ENCODE measurements at regions not wholly inside any gene's neighbourhood (a gene's known extent, or its start where the extent isn't known, plus 50 kb on each side); places are given as distances from the start of the nearest gene placed in this dataset.

DNA sequence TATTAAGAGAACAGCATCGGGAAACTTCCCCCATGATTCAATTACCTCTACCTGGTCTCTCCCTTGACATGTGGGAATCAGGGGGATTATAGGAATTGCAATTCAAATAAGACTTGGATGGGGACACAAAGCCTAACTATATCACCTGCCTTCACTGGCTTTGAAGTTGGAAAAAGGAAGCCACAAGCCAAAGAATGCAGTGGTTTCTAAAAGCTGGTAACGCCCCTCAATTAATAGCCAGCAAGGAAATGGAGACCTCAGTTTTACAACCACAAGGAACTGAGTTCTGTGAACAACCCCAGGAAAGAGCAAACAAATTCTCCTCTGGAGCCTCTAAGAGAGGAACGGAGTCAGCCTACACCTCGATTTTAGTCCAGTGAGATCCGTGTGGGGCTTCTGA is 244.1 kb downstream of the TFAP2A start:
- whole genome bisulfite sequencing, 5 donors, result 67 to 81% (median 70%) methylated on average over 5 of the region's 5 CpGs
- peaks cover 0 to 12% (median 0%) of the 10 kb centered on the region in 8 donors for H3K9me3 ChIP-seq
- H3K4me1 ChIP-seq, result no peaks in the 10 kb centered on the region
- no peak overlapping the region for H3K27ac ChIP-seq
- intact Hi-C loops (cut with DNase I; ENCODE audit: low total_unique reads), result no loop called here
- DNase-seq, result no peak
- H3K27me3 ChIP-seq (replicated peaks in 1 of 7), result no peaks in the 10 kb centered on the region
- H3K36me3 ChIP-seq, result no peaks in the 10 kb centered on the region
- TF ChIP-seq CTCF (IDR thresholded peaks at IDR 0.05 in 8 of 11, conservative IDR thresholded peaks at IDR 0.05 in 3 of 11), result no peak
- no peak for TF ChIP-seq POLR2AphosphoS5 (IDR thresholded peaks at IDR 0.05)
- no peak for TF ChIP-seq POLR2A (IDR thresholded peaks at IDR 0.05)
- H3K4me3 ChIP-seq, result no peak overlapping the region

DNA sequence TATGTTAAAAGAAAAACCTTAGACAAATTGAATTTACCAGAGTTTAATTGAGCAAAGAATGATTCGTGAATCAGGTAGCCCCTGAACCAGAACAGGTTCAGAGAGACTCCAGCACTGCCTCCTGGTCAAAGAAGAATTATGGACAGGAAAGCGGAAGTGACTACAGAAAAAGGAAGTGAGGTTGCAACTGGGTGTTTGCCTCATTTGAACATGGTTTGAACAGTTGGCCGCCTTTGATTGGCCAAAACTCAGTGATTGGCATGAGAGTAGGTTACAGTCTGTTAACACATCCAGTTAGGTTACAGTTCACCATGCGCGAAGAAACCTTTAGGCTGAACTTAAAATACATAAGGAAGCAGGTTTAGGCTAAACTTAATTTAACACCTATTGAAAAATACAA is 248.8 kb downstream of the TFAP2A start:
- no peak overlapping the region for H3K27ac ChIP-seq
- 80 to 90% (median 83%) methylated on average over 5 of the region's 5 CpGs for WGBS, 5 donors
- H3K4me1 ChIP-seq, result no peaks in the 10 kb centered on the region
- H3K4me3 ChIP-seq, result no peak overlapping the region
- peaks cover 0 to 2% (median 0%) of the 10 kb centered on the region in 8 donors for H3K9me3 ChIP-seq
- no peak for TF ChIP-seq POLR2A (IDR thresholded peaks at IDR 0.05)
- TF ChIP-seq POLR2AphosphoS5 (IDR thresholded peaks at IDR 0.05), result no peak
- TF ChIP-seq CTCF (IDR thresholded peaks at IDR 0.05 in 8 of 11, conservative IDR thresholded peaks at IDR 0.05 in 3 of 11), result no peak
- no peaks in the 10 kb centered on the region for H3K27me3 ChIP-seq (replicated peaks in 1 of 7)
- intact Hi-C loops (cut with DNase I; ENCODE audit: low total_unique reads), result no loop called here
- H3K36me3 ChIP-seq, result no peaks in the 10 kb centered on the region
- no peak for DNase-seq

DNA sequence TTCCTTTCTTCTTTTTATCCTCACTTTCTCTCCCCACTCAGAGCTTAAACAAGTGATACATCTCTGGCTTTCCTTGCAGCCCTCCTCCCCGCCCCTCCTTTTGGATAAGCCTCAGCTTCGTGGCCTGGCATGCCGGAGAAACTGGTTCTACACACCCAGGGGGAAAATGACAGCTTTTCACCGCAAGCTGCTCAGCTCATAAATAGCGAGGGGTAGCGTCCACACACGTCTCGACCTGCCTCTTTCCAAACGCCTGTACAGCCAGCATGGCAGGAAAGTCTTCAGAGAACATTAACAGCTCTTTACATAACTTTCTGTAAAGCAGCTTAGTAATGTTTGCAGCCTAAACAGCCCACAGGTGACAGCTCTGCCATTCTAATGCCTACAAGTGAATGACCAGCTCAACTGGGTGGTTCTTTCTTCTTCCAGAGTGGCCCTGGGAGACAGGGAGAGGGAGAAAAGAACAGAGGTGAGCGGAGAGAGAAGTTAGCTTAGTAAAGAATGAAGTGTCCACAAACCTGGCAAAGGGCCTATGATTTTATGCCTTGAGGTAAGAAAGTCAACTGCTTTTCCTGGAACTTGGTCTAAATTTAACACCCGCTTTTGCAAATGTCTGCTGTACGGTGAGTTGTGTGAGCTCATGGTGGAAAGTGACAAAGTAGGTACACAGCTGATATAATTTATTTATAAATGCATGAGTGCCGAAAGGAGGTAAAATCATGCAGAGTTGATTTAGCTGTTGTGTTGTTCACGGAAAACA is 251.5 kb downstream of the TFAP2A start:
- H3K27ac ChIP-seq, result no peak overlapping the region
- peaks cover 0 to 6% (median 0%) of the 10 kb centered on the region in 8 donors for H3K9me3 ChIP-seq
- DNase-seq, result no peak
- H3K4me3 ChIP-seq, result no peak overlapping the region
- no peaks in the 10 kb centered on the region for H3K27me3 ChIP-seq (replicated peaks in 1 of 7)
- H3K4me1 ChIP-seq, result no peaks in the 10 kb centered on the region
- no peak for TF ChIP-seq CTCF (IDR thresholded peaks at IDR 0.05 in 8 of 11, conservative IDR thresholded peaks at IDR 0.05 in 3 of 11)
- TF ChIP-seq POLR2AphosphoS5 (IDR thresholded peaks at IDR 0.05), result no peak
- TF ChIP-seq POLR2A (IDR thresholded peaks at IDR 0.05), result no peak
- H3K36me3 ChIP-seq, result no peaks in the 10 kb centered on the region
- intact Hi-C loops (cut with DNase I; ENCODE audit: low total_unique reads), result no loop called here
- 68 to 77% (median 74%) methylated on average over 14 of the region's 14 CpGs for WGBS, 5 donors

- H3K4me1 ChIP-seq, result no peaks in the 10 kb centered on the region
- H3K9me3 ChIP-seq, result peaks cover 0 to 19% (median 3%) of the 10 kb centered on the region in 8 donors
- intact Hi-C loops (cut with DNase I; ENCODE audit: low total_unique reads), result no loop called here
- DNase-seq, result no peak
- no peaks in the 10 kb centered on the region for H3K27me3 ChIP-seq (replicated peaks in 1 of 7)
- WGBS, 5 donors, result 86 to 95% (median 89%) methylated on average over 4 of the region's 4 CpGs
- no peak overlapping the region for H3K4me3 ChIP-seq
- no peak for TF ChIP-seq POLR2A (IDR thresholded peaks at IDR 0.05)
- TF ChIP-seq CTCF (IDR thresholded peaks at IDR 0.05 in 8 of 11, conservative IDR thresholded peaks at IDR 0.05 in 3 of 11), result no peak
- TF ChIP-seq POLR2AphosphoS5 (IDR thresholded peaks at IDR 0.05), result no peak
- H3K36me3 ChIP-seq, result no peaks in the 10 kb centered on the region
- H3K27ac ChIP-seq, result no peak overlapping the region
These were observed 258.0 kb downstream of the TFAP2A start for GRCh38 chr6:10156875-10157274.

All from spleen (tissue), 11 donors.